Left renal pelvis (tissue), 4 donors: ENCODE measurements at regions not wholly inside any gene's neighbourhood (a gene's known extent, or its start where the extent isn't known, plus 50 kb on each side); places are given as distances from the start of the nearest gene placed in this dataset.

ENCODE experiments used
- DNase-seq, 4 donors: peaks; one replicate each; pipeline ENCODE4 v3.0.0-alpha.2; 2013; ENCODE audit warnings: low read depth in 4 of 4, low spot score in 3 of 4

- DNase-seq: no peak
Observed at GRCh38 chr1:220322570-220322969, 50.3 kb upstream of the RAB3GAP2 start.
